PC-3 (cell line): ENCODE measurements at regions not wholly inside any gene's neighbourhood (a gene's known extent, or its start where the extent isn't known, plus 50 kb on each side); places are given as distances from the start of the nearest gene placed in this dataset.

Experiments
- CTCF ChIP-seq: fragments of 300-600 bp; sonication (generic); conservative IDR thresholded peaks from 2 replicates; pipeline ENCODE4 v1.5.1; 2017; ENCODE audit warnings: antibody characterized with exemption, low read depth, mild to moderate bottlenecking, low read length
- EZH2phosphoT487 ChIP-seq: fragments of 300-600 bp; sonication (generic); IDR thresholded peaks from 2 replicates; pipeline ENCODE4 v1.6.1; 2018; ENCODE audit warnings: mild to moderate bottlenecking, antibody characterized with exemption, low read length, borderline replicate concordance

- no peak for TF ChIP-seq CTCF
- TF ChIP-seq EZH2phosphoT487, result no peak
Observed at GRCh38 chr21:28253961-28254360, 738.7 kb downstream of the LTN1 start.
